Liver (tissue), 3 donors: ENCODE measurements at regions not wholly inside any gene's neighbourhood (a gene's known extent, or its start where the extent isn't known, plus 50 kb on each side); places are given as distances from the start of the nearest gene placed in this dataset.

Source experiments
- ATF3 ChIP-seq: IDR thresholded peaks from 2 replicates; pipeline ENCODE4 v1.6.1; 2016; ENCODE audit warnings: antibody characterized with exemption
- CTCF ChIP-seq: fragments of 150-350 bp; IDR thresholded peaks from 2 replicates; pipeline ENCODE4 v1.5.1; 2017; ENCODE audit warnings: improper control_type of control experiment, low read depth, low read length; ENCODE audit not compliant: missing input control
- EGR1 ChIP-seq, 2 donors: IDR thresholded peaks; 2 replicates each; pipeline ENCODE4 v1.6.1; 2016 to 2018; ENCODE audit warnings: antibody characterized with exemption in 2 of 2, low read depth in 2 of 2
- GABPA ChIP-seq, 2 donors: IDR thresholded peaks in 1 of 2; conservative IDR thresholded peaks in 1 of 2; 2 replicates each; pipeline ENCODE4 v1.6.1; 2016; ENCODE audit warnings: antibody characterized with exemption in 2 of 2, mild to moderate bottlenecking in 1 of 2, moderate library complexity in 1 of 2
- RAD21 ChIP-seq, 2 donors: IDR thresholded peaks; 2 replicates each; pipeline ENCODE4 v1.6.1; 2016; ENCODE audit warnings: antibody characterized with exemption in 2 of 2, mild to moderate bottlenecking in 2 of 2
- SP1 ChIP-seq: IDR thresholded peaks from 2 replicates; pipeline ENCODE4 v1.6.1; 2018; ENCODE audit warnings: antibody characterized with exemption, mild to moderate bottlenecking
- TAF1 ChIP-seq: conservative IDR thresholded peaks from 2 replicates; pipeline ENCODE4 v1.6.1; 2016; ENCODE audit warnings: antibody characterized with exemption, mild to moderate bottlenecking
- TF ChIP-seq, protein P1 (sequence below): IDR thresholded peaks from 2 replicates; pipeline ENCODE4 v1.6.1; 2016; ENCODE audit warnings: antibody characterized with exemption
- donor health status: healthy.
- donor health status: healthy.

DNA sequence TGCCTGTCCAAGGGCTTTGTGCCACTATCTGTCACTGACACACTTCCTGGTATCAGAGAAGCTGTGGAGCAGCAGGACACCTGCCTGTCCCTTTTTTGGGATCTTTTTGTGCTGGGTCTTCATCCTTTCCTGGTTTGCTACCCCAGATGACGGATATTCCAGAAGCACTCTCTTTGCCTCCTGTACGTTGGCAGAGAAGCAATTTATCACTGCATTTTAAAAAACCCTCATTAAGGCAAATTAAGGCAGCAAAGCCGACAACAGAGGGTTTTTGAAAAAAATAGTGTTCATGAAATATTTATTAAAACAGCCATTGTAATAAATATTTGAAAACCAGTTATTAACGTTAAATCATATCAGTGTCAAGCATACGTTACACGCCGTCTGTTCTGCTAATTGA, 209.6 kb upstream of the NTM start:
- TF ChIP-seq CTCF = no peak
- no peak for TF ChIP-seq EGR1 (IDR thresholded peaks at IDR 0.05; ENCODE audit: low read depth in 2 of 2)
- no peak for TF ChIP-seq ATF3
- no peak for TF ChIP-seq SP1
- no peak for TF ChIP-seq TAF1
- TF ChIP-seq, protein P1, sequence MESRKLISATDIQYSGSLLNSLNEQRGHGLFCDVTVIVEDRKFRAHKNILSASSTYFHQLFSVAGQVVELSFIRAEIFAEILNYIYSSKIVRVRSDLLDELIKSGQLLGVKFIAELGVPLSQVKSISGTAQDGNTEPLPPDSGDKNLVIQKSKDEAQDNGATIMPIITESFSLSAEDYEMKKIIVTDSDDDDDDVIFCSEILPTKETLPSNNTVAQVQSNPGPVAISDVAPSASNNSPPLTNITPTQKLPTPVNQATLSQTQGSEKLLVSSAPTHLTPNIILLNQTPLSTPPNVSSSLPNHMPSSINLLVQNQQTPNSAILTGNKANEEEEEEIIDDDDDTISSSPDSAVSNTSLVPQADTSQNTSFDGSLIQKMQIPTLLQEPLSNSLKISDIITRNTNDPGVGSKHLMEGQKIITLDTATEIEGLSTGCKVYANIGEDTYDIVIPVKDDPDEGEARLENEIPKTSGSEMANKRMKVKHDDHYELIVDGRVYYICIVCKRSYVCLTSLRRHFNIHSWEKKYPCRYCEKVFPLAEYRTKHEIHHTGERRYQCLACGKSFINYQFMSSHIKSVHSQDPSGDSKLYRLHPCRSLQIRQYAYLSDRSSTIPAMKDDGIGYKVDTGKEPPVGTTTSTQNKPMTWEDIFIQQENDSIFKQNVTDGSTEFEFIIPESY = no peak
- TF ChIP-seq GABPA (IDR thresholded peaks at IDR 0.05 in 1 of 2, conservative IDR thresholded peaks at IDR 0.05 in 1 of 2) = no peak
- TF ChIP-seq RAD21 (IDR thresholded peaks at IDR 0.05) = no peak
